ENCODE measurements at regions not wholly inside any gene's neighbourhood (a gene's known extent, or its start where the extent isn't known, plus 50 kb on each side); places are given as distances from the start of the nearest gene placed in this dataset.

DNA sequence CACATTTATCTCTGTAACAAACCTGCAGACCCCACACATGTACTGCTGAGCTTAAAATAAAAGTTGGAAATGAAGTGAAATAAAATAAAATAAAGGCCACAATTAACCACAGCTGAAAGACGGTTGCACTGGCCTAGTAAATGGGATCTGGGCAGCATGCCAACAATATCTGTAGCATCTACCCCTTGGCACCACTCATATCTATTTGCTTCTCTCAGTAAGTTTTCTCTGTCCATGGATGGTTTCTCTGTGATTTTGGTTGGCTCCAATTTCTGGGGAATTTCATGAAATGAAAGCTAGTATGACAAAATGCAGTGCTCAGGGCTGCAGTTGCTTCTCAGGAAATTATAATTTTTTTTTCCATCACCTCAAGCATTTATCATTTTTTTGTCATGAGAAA is 172.0 kb upstream of the IL15 start:
- TF ChIP-seq CTCF (IDR thresholded peaks at IDR 0.05) = no peak
- no peak for TF ChIP-seq POLR2AphosphoS5 (IDR thresholded peaks at IDR 0.05)
- no peak for TF ChIP-seq POLR2A (IDR thresholded peaks at IDR 0.05)
- TF ChIP-seq EP300 (IDR thresholded peaks at IDR 0.05; ENCODE audit: low read depth) = no peak
